Activated CD4-positive, alpha-beta T cell treated with anti-CD3 and anti-CD28 coated beads, Interleukin-2, amount 10 ng/mL, durations not matched to agents 7 days and 5 days (primary cell): ENCODE measurements at regions not wholly inside any gene's neighbourhood (a gene's known extent, or its start where the extent isn't known, plus 50 kb on each side); places are given as distances from the start of the nearest gene placed in this dataset.
A peak's percentile ranks its signal among the peaks of the same experiment; 100 is the strongest.
"Not testable (repeated sequence)": the region's sequence is repeated elsewhere in the genome, so short reads cannot be mapped to it uniquely, and the experiment has no call there.

Experiments used
- CTCF ChIA-PET: fragments of 350-600 bp; sonication (Branson Sonifier 250); formaldehyde crosslinking; loops from one replicate; lab custom pipeline; 2021; ENCODE audit warnings: antibody characterized with exemption; lab: Charles Lee
- POLR2A ChIA-PET: fragments of 350-600 bp; sonication (Branson Sonifier 250); formaldehyde crosslinking; loops from one replicate; lab custom pipeline; 2021; ENCODE audit warnings: antibody characterized with exemption; lab: Charles Lee
- DNase-seq: peaks from one replicate; pipeline ENCODE4 v3.0.0-alpha.2; 2020
- H3K27ac Mint-ChIP-seq: one replicate; pipeline ENCODE4 v1.8.0; 2021; ENCODE audit warnings: mild to moderate bottlenecking, moderate library complexity, mixed read lengths
- H3K27me3 Mint-ChIP-seq: one replicate; pipeline ENCODE4 v1.8.0; 2021; ENCODE audit warnings: mixed read lengths
- H3K36me3 Mint-ChIP-seq: one replicate; pipeline ENCODE4 v1.8.0; 2021; ENCODE audit warnings: low read depth, mixed read lengths
- H3K4me1 Mint-ChIP-seq: one replicate; pipeline ENCODE4 v1.8.0; 2021; ENCODE audit warnings: mixed read lengths
- H3K4me3 Mint-ChIP-seq: one replicate; pipeline ENCODE4 v1.8.0; 2021; ENCODE audit warnings: mild to moderate bottlenecking, moderate library complexity, mixed read lengths
- H3K9me3 Mint-ChIP-seq: one replicate; pipeline ENCODE4 v1.8.0; 2021; ENCODE audit warnings: mixed read lengths

DNA sequence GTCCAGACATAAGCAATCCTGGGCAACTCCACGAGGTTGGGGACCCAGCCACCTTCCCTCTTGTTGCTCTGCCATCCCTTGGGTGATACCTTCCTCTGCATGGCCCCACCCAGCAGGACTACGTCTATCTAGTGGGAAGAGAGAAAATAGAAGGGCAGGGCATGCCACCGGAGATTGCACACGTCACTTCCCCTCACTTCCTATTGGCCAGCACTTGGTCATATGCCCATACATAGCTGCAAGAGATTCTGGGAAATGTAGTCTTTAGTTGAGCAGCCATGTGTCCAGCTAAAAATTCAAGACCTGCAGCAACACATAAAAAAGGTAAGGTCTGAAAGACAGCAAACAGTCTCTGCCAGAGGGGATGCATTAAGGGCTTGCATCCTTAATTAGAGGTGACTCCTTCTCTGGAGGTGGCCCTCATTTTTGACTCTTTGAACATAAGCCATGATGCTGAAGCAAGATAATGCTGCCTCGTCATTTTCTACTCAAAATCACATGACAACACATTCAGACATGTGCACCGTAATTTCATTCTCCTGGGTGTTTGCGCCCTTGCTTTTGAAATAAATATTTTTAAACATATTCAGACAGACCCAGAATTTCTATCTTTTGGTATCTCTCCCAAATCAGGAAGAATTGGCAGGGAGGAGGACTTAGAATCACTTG lies 91.8 kb upstream of the PWP1 start:
- H3K4me3 Mint-ChIP-seq, result no peak overlapping the region
- peaks cover 17% of the 10 kb centered on the region for H3K9me3 Mint-ChIP-seq
- H3K27ac Mint-ChIP-seq, result no peak overlapping the region
- H3K36me3 Mint-ChIP-seq, result peaks cover 9% of the 10 kb centered on the region
- no peaks in the 10 kb centered on the region for H3K27me3 Mint-ChIP-seq
- ChIA-PET CTCF (no interaction called here), POLR2A (no interaction called here)
- H3K4me1 Mint-ChIP-seq, result no peaks in the 10 kb centered on the region
- DNase-seq, result no peak

DNA sequence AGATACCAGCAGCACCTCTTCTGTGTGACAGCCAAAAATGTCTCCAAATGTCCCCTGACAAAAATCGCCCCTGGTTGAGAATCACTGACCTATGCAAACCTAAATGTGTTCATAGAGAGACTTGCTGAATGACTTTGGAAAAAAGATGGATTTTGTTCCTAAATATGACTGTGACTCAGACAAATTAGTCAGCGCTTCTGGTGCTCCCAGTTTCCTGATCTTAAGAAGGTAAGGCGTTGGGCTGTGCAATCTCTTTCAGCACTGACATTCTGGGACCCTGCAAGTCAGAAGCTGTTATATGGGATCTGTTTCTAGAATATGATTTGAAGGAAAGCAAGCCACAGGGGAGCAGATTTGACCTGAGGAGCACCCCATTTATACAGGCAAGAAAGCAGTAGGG lies 90.6 kb upstream of the PWP1 start:
- POLR2A ChIA-PET, result no interaction called here
- Mint-ChIP-seq H3K9me3 (peaks cover 17% of the 10 kb centered on the region), H3K27ac (no peak overlapping the region), H3K4me3 (no peak overlapping the region), H3K4me1 (no peaks in the 10 kb centered on the region), H3K27me3 (no peaks in the 10 kb centered on the region), H3K36me3 (peaks cover 9% of the 10 kb centered on the region)
- CTCF ChIA-PET, result no interaction called here
- no peak for DNase-seq

DNA sequence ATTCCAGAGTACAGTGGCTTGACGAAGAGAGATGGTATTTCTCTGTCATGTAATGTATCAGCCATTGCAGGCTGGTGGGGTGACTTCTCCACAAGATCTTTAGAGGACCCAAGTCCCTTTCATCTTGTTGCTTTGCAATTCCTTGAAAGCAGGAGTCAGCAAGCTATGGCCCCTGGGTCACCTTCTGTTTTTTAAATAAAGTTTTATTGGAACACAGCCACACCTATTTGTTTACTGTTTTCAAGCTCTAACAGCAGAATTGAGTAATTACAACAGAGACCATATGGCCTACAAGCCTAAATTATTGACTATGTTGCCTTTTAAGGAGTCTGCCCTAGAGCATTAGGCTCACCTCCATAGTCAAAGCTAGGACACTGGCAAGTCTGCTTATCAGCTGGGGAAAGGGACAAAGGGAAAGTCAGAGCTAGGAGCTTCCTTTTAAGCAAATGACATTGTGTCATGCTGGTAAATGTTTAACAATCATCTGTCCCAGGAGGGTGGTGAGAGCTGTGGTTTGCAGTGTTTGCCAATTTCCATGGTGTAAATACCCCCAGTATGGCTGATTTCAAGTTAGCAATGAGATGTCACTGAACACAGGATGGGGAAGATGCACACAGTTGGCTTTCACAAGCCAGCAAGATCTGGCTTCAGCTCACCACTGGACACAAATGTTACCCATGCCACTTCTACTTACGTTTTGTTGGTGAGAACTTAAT lies 87.7 kb upstream of the PWP1 start:
- no peaks in the 10 kb centered on the region for H3K27me3 Mint-ChIP-seq

DNA sequence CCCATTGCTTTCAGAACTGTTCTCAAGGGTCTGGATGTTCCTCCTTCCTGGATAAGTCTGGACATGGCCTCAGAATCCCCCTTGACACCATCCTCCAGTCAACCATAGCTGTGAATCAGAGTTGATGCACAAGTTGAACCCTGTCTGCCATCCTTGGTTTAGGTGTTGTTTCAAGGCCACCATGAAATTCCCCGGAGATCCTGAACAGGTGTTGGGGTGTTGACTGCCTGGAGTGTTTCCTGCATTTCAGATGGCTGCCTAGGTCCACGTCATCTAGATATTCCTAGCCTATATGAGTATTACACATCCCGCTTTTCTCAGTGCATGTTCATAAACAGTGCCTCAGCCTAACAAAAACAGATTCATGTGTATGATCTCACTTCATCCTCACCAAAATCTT lies 86.7 kb upstream of the PWP1 start:
- Mint-ChIP-seq H3K27ac (no peak overlapping the region), H3K27me3 (no peaks in the 10 kb centered on the region), H3K4me1 (no peaks in the 10 kb centered on the region), H3K4me3 (no peak overlapping the region), H3K9me3 (no peaks in the 10 kb centered on the region), H3K36me3 (peaks cover under 1% of the 10 kb centered on the region)
- DNase-seq, result no peak
- POLR2A ChIA-PET, result no interaction called here
- CTCF ChIA-PET, result interaction anchor here (1.4 to 1.6 kb wide), 2 partner anchors 12 to 50 kb away, joined by 4 to 5 read pairs; no protein-coding TSS in a partner anchor

More for the DNA sequence above, 87.7 kb upstream of the PWP1 start:
- H3K27ac Mint-ChIP-seq, result no peak overlapping the region
- no peaks in the 10 kb centered on the region for H3K4me1 Mint-ChIP-seq
- no peak overlapping the region for H3K4me3 Mint-ChIP-seq
- ChIA-PET CTCF (interaction anchor here (0.5 to 1.8 kb wide), 4 partner anchors 9 to 119 kb away, joined by 3 to 5 read pairs (median 4); no protein-coding TSS in a partner anchor), POLR2A (interaction anchor here (0.6 kb wide), 1 partner anchor 123 kb away, joined by 9 read pairs; no protein-coding TSS in a partner anchor)
- peaks cover 8% of the 10 kb centered on the region for H3K9me3 Mint-ChIP-seq
- DNase-seq, result no peak
- peaks cover 9% of the 10 kb centered on the region for H3K36me3 Mint-ChIP-seq

DNA sequence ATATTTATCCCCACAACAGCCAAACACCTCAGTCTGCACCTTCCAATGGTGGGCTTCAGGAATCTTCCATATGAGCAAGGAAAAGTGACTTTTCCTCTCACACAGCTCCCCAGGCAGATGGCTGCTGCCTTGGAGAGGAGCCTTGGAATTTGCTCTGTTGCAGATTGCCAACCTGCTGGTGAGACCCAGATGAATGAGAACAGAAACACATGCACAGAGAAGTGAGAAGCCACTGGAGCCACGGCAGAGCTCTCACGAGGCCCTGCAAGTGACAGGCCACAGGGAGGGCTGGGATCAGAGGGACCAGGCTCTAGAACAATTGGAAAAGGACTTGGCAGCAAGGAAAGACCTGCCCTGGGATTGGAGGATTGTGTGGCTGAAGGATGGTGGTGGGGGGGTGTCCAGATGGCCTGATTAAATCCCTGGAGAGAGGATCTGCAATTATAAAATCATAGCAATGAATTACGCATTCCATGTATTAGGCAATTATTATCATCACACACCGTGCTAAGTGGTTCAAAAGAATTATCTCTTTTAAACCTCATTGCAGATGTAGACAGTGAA lies 84.9 kb upstream of the PWP1 start:
- H3K27ac Mint-ChIP-seq, result no peak overlapping the region
- no peaks in the 10 kb centered on the region for H3K27me3 Mint-ChIP-seq
- ChIA-PET POLR2A (no interaction called here), CTCF (interaction anchor here (0.8 kb wide), 1 partner anchor 55 kb away, joined by 3 read pairs; no protein-coding TSS in a partner anchor)
- H3K4me1 Mint-ChIP-seq, result no peaks in the 10 kb centered on the region
- H3K4me3 Mint-ChIP-seq, result no peak overlapping the region
- DNase-seq, result no peak
- no peaks in the 10 kb centered on the region for H3K36me3 Mint-ChIP-seq
- H3K9me3 Mint-ChIP-seq, result no peaks in the 10 kb centered on the region

DNA sequence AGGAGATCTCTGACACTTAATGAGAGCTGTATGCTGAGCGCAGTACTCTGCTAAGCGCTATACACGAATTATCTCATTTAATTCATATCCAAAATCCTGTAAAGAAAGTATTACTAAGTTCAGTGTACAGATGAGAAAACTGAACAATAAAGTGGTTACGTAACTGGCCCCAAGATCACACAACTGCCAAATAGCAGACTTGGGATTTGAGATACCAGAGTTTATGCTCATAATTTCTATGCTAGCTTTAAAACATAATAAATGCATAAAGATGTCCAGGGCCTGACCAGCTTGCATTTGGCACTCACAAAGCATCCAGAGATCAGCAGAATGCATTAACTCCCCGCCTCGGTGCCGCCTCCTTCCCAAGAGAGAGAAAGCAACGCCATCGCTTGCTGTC lies 83.2 kb upstream of the PWP1 start:
- Mint-ChIP-seq H3K4me3 (no peak overlapping the region), H3K27me3 (no peaks in the 10 kb centered on the region), H3K36me3 (no peaks in the 10 kb centered on the region), H3K27ac (no peak overlapping the region), H3K4me1 (peaks cover 1% of the 10 kb centered on the region), H3K9me3 (no peaks in the 10 kb centered on the region)
- ChIA-PET CTCF (interaction anchor here (0.6 kb wide), 1 partner anchor 9 kb away, joined by 3 read pairs; no protein-coding TSS in a partner anchor), POLR2A (no interaction called here)
- DNase-seq, result no peak

DNA sequence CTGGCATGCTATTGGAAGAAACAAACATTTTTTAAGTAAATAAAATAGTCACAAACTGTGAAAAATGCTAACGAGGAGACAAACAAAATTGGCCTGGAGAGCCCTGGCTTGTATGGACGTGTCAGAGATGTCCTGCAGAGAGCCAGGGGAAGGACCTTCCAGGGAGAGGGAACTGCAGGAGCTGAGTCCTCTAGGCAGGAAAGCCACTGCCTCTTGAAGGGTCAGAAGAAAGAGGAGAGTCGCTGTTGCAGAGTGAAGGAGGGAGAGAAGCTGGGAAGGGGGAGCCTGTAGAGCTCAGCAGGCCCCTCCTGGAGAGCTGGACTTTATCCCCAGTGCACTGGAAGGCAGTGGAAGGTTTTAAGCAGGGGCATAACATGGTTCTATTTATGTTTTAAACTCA lies 80.3 kb upstream of the PWP1 start:
- H3K27ac Mint-ChIP-seq, result no peak overlapping the region
- H3K27me3 Mint-ChIP-seq, result no peaks in the 10 kb centered on the region
- H3K4me3 Mint-ChIP-seq, result no peak overlapping the region
- ChIA-PET CTCF (interaction anchor here (0.6 to 0.9 kb wide), 3 partner anchors 9 to 479 kb away, joined by 3 to 4 read pairs (median 3); no protein-coding TSS in a partner anchor), POLR2A (no interaction called here)
- DNase-seq, result no peak
- no peaks in the 10 kb centered on the region for H3K36me3 Mint-ChIP-seq
- no peaks in the 10 kb centered on the region for H3K9me3 Mint-ChIP-seq
- peaks cover 1% of the 10 kb centered on the region for H3K4me1 Mint-ChIP-seq

DNA sequence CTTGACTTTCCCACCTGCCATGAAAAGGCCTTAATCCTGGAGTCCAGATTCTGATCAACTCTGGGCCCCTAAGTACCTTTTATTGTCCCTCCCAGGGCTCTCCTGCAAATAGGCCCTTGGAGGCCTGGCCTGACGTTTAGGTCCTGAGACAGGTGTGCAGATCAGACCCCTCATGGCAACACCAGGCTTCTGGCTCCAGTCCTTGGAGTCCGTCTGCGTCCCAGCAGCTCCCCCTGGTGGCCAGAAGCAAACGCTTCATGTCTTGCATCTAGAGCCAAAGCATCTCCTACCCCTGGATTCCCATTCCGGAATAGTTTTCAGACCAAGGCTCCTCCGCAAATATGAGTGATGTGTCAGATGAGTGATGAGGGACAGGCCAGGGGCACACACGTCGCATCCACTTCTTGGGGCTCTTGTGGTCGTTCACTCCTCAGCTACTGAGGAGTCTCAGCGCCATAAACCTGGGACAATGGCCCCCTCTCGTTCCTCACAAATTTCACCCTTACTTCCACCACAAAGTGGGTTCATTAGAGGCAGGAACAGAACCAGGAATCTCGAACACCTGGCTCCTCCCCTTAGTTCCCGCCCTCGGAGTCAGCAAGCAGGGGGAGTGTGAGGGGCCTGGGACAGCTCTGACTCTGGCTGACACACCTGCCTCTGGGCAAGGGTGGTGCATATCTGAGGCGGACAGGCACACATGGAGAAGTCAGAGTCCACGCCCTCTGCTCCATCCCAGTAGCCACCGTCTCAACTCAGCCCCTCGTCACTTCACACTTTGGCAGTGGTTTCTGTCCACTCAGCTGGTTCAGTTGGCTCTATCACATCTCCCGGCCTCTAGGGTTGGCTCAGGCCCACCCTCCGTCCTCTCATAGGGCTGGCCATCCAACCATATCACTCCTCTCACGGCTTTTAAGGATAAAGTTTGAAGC lies 77.9 kb upstream of the PWP1 start:
- Mint-ChIP-seq H3K4me1 (peaks cover 1% of the 10 kb centered on the region), H3K36me3 (no peaks in the 10 kb centered on the region), H3K27me3 (no peaks in the 10 kb centered on the region), H3K4me3 (no peak overlapping the region), H3K9me3 (no peaks in the 10 kb centered on the region), H3K27ac (no peak overlapping the region)
- peak; percentile 83 for DNase-seq
- CTCF ChIA-PET, result interaction anchor here (0.5 to 2.1 kb wide), 8 partner anchors 10 to 476 kb away, joined by 3 to 12 read pairs (median 3); no protein-coding TSS in a partner anchor
- POLR2A ChIA-PET, result no interaction called here

DNA sequence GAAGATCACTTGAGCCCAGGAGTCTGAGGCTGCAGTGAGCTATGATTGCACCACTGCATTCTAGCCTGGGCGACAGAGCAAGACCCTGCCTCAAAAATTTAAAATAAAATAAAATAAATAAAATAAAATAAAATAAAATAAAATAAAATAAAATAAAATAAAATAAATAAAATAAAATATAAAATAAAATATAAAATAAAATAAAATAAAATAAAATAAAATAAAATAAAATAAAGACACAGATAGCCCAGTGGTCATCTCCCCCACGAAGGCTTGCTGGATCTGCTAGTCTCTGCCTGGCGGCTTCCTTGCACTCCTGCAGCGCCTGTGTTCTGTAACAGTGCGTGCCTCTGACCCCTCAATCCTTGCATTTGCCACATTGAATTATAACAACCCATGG lies 76.8 kb upstream of the PWP1 start:
- H3K4me3 Mint-ChIP-seq, H3K4me1 Mint-ChIP-seq, H3K9me3 Mint-ChIP-seq, DNase-seq, H3K27ac Mint-ChIP-seq, POLR2A ChIA-PET, H3K27me3 Mint-ChIP-seq, H3K36me3 Mint-ChIP-seq: not testable (repeated sequence)
- CTCF ChIA-PET, result interaction anchor here (0.6 to 2.1 kb wide), 4 partner anchors 10 to 477 kb away, joined by 3 to 12 read pairs (median 4); no protein-coding TSS in a partner anchor

DNA sequence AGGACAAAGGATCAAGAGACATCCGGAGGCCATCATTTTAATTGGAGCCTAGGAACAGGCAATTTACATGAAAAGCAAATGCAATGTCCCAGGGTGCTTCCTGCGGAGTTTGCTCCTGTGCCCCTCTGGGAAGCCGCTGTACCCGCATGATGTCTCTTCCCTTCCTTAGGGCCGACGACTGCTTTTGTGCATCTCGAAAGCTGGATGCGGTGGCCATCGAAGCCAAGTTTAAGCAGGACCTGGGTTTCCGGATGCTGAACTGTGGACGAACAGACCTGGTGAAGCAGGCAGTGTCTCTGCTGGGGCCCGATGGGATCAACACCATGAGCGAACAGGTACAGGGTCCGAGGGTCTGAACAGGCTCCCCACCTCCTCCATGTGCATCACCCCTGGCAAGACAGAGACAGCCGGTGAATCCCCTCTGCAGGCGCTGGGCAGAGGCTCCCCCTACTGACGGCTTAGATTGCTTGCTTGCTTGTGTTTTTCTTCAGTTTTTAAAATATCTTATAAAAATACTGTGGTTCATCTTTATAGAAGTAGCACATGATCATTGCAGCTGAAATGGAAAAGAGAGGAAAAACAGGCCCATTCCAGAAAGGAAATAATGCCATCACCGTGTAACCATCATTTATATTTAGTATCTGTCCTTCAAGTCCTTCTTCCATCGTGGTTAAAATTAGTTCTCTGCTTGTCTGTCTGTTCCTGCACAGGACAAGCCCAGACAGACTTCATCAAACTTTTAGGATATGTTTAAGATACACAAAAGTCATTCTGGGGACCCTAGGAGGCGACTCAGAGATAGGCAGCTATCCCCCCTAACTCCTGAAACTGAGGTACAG lies 75.4 kb upstream of the PWP1 start:
- H3K4me1 Mint-ChIP-seq, result peaks cover 1% of the 10 kb centered on the region
- no peaks in the 10 kb centered on the region for H3K9me3 Mint-ChIP-seq
- H3K27ac Mint-ChIP-seq, result no peak overlapping the region
- peaks cover 3% of the 10 kb centered on the region for H3K36me3 Mint-ChIP-seq
- no peak overlapping the region for H3K4me3 Mint-ChIP-seq
- peak; percentile 27 for DNase-seq
- POLR2A ChIA-PET, result no interaction called here
- no peaks in the 10 kb centered on the region for H3K27me3 Mint-ChIP-seq
- CTCF ChIA-PET, result interaction anchor here (1.1 to 1.5 kb wide), 2 partner anchors 9 to 11 kb away, joined by 4 to 5 read pairs; no protein-coding TSS in a partner anchor

DNA sequence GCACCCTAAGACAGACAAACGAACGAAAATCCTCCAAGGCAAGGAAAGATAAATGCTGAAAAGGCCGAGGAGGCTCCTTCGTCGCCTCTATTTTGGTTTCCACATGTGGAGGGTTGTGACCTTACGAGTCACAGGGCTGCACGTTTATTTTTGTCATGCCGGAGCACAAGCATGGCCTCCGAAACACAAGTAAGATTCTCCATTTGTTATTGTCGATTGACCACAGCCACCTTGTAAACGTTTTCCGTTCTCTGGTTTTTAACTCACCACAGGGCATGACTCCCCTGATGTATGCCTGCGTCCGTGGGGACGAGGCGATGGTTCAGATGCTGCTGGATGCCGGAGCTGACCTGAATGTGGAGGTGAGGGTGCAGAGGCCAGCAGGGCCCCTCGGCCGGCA lies 73.1 kb upstream of the PWP1 start:
- no peak overlapping the region for H3K4me3 Mint-ChIP-seq
- peaks cover 3% of the 10 kb centered on the region for H3K36me3 Mint-ChIP-seq
- H3K4me1 Mint-ChIP-seq, result no peaks in the 10 kb centered on the region
- no peak for DNase-seq
- H3K9me3 Mint-ChIP-seq, result no peaks in the 10 kb centered on the region
- ChIA-PET CTCF (interaction anchor here (1.5 kb wide), 1 partner anchor 10 kb away, joined by 3 read pairs; no protein-coding TSS in a partner anchor), POLR2A (no interaction called here)
- no peaks in the 10 kb centered on the region for H3K27me3 Mint-ChIP-seq
- no peak overlapping the region for H3K27ac Mint-ChIP-seq
